ENCODE measurements at regions not wholly inside any gene's neighbourhood (a gene's known extent, or its start where the extent isn't known, plus 50 kb on each side); places are given as distances from the start of the nearest gene placed in this dataset.

GRCh38 chr12:107443320-107444090, 242.1 kb upstream of the PWP1 start:
- DNase-seq (ENCODE audit: low read depth), result no peak

GRCh38 chr12:107444771-107445170, 240.8 kb upstream of the PWP1 start:
- DNase-seq (ENCODE audit: low read depth), result no peak

- DNase-seq (ENCODE audit: low read depth), result no peak
Measured at GRCh38 chr12:107446476-107446875, 239.1 kb upstream of the PWP1 start.

GRCh38 chr12:107447336-107447735, 238.3 kb upstream of the PWP1 start:
- no peak for DNase-seq (ENCODE audit: low read depth)

GRCh38 chr12:107448198-107448597, 237.4 kb upstream of the PWP1 start:
- DNase-seq (ENCODE audit: low read depth), result no peak

GRCh38 chr12:107449891-107450290, 235.7 kb upstream of the PWP1 start:
- no peak for DNase-seq (ENCODE audit: low read depth)

- no peak for DNase-seq (ENCODE audit: low read depth)
Measured at GRCh38 chr12:107450541-107450940, 235.1 kb upstream of the PWP1 start.

- no peak for DNase-seq (ENCODE audit: low read depth)
Measured at GRCh38 chr12:107451246-107451645, 234.4 kb upstream of the PWP1 start.

GRCh38 chr12:107454109-107454830, 231.3 kb upstream of the PWP1 start:
- DNase-seq (ENCODE audit: low read depth), result no peak

- DNase-seq (ENCODE audit: low read depth), result no peak
Measured at GRCh38 chr12:107457362-107457935, 228.2 kb upstream of the PWP1 start.

- no peak for DNase-seq (ENCODE audit: low read depth)
Measured at GRCh38 chr12:107458163-107458562, 227.4 kb upstream of the PWP1 start.

- DNase-seq (ENCODE audit: low read depth), result no peak
Measured at GRCh38 chr12:107458990-107459389, 226.6 kb upstream of the PWP1 start.

GRCh38 chr12:107459641-107460040, 226.0 kb upstream of the PWP1 start:
- DNase-seq (ENCODE audit: low read depth), result no peak

- no peak for DNase-seq (ENCODE audit: low read depth)
Measured at GRCh38 chr12:107461222-107461975, 224.2 kb upstream of the PWP1 start.

GRCh38 chr12:107462428-107463332, 222.9 kb upstream of the PWP1 start:
- DNase-seq (ENCODE audit: low read depth), result no peak

GRCh38 chr12:107464644-107465043, 221.0 kb upstream of the PWP1 start:
- DNase-seq (ENCODE audit: low read depth), result no peak

- DNase-seq (ENCODE audit: low read depth), result no peak
Measured at GRCh38 chr12:107465625-107466024, 220.0 kb upstream of the PWP1 start.

- DNase-seq (ENCODE audit: low read depth), result no peak
Measured at GRCh38 chr12:107467716-107468115, 217.9 kb upstream of the PWP1 start.

- no peak for DNase-seq (ENCODE audit: low read depth)
Measured at GRCh38 chr12:107468182-107468581, 217.4 kb upstream of the PWP1 start.

- DNase-seq (ENCODE audit: low read depth), result no peak
Measured at GRCh38 chr12:107469011-107469410, 216.6 kb upstream of the PWP1 start.

- no peak for DNase-seq (ENCODE audit: low read depth)
Measured at GRCh38 chr12:107470645-107471044, 215.0 kb upstream of the PWP1 start.
